ENCODE measurements at regions not wholly inside any gene's neighbourhood (a gene's known extent, or its start where the extent isn't known, plus 50 kb on each side); places are given as distances from the start of the nearest gene placed in this dataset.

DNA sequence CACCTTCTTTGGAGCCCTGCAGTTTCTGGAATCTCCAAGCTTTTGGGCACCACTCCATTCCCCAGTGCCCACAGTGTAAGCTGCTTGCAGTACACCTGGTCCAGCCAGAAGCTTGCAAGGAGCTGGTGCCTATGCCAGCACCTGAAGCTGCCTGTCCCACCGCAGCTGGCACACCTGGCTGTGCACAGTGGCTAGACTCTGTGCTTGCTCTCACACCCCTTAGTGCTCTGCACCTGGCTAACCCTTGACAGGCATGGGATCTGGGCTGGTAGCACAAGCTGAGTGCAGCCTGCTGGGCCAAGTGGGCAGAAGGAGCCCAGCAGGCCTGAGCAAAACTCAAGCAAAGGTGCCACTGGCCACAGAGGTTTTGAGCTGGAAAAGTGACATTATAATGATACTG lies 183.8 kb upstream of the MC4R start:
- Histone ChIP-seq H2BK15ac (ENCODE audit: low read depth, low read length) (no peak overlapping the region), H3K4me1 (ENCODE audit: control insufficient read depth, insufficient read depth, low read length) (no peaks in the 10 kb centered on the region), H3K9ac (ENCODE audit: low read depth, low read length) (no peak overlapping the region), H3K9me1 (ENCODE audit: insufficient read depth, low read length) (no peaks in the 10 kb centered on the region), H4K5ac (ENCODE audit: low read depth, low read length) (no peak overlapping the region), H3K4ac (ENCODE audit: low read depth, low read length) (no peak overlapping the region), H2BK20ac (ENCODE audit: low read depth, low read length) (no peak overlapping the region), H3K27ac (ENCODE audit: insufficient read depth, low read length) (no peak overlapping the region), H3K36me3 (ENCODE audit: control insufficient read depth, insufficient read depth, low read length) (no peaks in the 10 kb centered on the region), H4K91ac (ENCODE audit: insufficient read depth, low read depth, low read length) (no peak overlapping the region), H3K79me1 (ENCODE audit: low read depth in 1 of 2, low read length in 2 of 2) (no peaks in the 10 kb centered on the region), H2AFZ (replicated peaks; ENCODE audit: low read length, poor library complexity) (no peak overlapping the region), H3K56ac (ENCODE audit: extremely low read depth, insufficient read depth, low read length) (no peak overlapping the region), H3K4me2 (ENCODE audit: low read depth, low read length) (no peak overlapping the region), H2AK9ac (replicated peaks; ENCODE audit: low read depth, low read length, poor library complexity) (no peak overlapping the region), H3K9me3 (ENCODE audit: control insufficient read depth, insufficient read depth, low read length) (no peaks in the 10 kb centered on the region), H4K8ac (ENCODE audit: low read depth in 2 of 2, low read length in 2 of 2) (no peak overlapping the region), H4K20me1 (ENCODE audit: insufficient read depth, low read length) (no peaks in the 10 kb centered on the region), H3K4me3 (ENCODE audit: insufficient read depth, low read depth, low read length) (no peak overlapping the region), H2BK5ac (ENCODE audit: low read depth, low read length, poor library complexity, severe bottlenecking) (no peak overlapping the region), H2AK5ac (ENCODE audit: low read depth, low read length) (no peak overlapping the region), H3K14ac (replicated peaks; ENCODE audit: low read depth, low read length) (no peak overlapping the region), H2BK120ac (ENCODE audit: low read depth, low read length) (no peak overlapping the region), H3K27me3 (ENCODE audit: control insufficient read depth, insufficient read depth, low read length) (no peaks in the 10 kb centered on the region), H3K23ac (ENCODE audit: low read depth, low read length) (no peak overlapping the region), H3K18ac (ENCODE audit: low read depth, low read length) (no peak overlapping the region)
- WGBS, 2 experiments (ENCODE audit: extremely low coverage in 2 of 2, insufficient read length in 1 of 2) = no CpG with 5 or more reads among the region's 1 CpG
- in situ Hi-C loops (cut with MboI; ENCODE audit: low sequenced_read_pairs) (no loop called here), intact Hi-C loops (cut with micrococcal nuclease) (no loop called here), dilution Hi-C loops (cut with HindIII; ENCODE audit: low sequenced_read_pairs, unreplicated experiment) (loop anchor here (25.0 kb wide), 1 partner anchor 569 kb away; no protein-coding TSS in a partner anchor)
- DNase-seq (no peak), ATAC-seq (ENCODE audit: low read depth) (no peak)
- no TSS peak for BruUV-seq (replicated peaks)
- TF ChIP-seq FOS (IDR thresholded peaks at IDR 0.05; ENCODE audit: low read depth, low read length) (no peak), BHLHE40 (IDR thresholded peaks at IDR 0.05; ENCODE audit: low read depth, low read length) (no peak)
- ChIA-PET CTCF (no interaction called here), POLR2A (ENCODE audit: unreplicated experiment) (interaction anchor here (0.6 kb wide), 1 partner anchor 945 kb away, joined by 3 read pairs; no protein-coding TSS in a partner anchor)

All from IMR-90 (cell line).